Stimulated activated naive CD8-positive, alpha-beta T cell treated with anti-CD3 and anti-CD28 coated beads, Interleukin-15, Interleukin-2, amounts not matched to agents 100 ng/mL and 50 ng/mL, for 24 hours (primary cell): ENCODE measurements at regions not wholly inside any gene's neighbourhood (a gene's known extent, or its start where the extent isn't known, plus 50 kb on each side); places are given as distances from the start of the nearest gene placed in this dataset.

Experiments used
- H3K27ac Mint-ChIP-seq: one replicate; pipeline ENCODE4 v1.8.0; 2021; ENCODE audit warnings: mild to moderate bottlenecking, mixed read lengths
- H3K27me3 Mint-ChIP-seq: one replicate; pipeline ENCODE4 v1.8.0; 2021; ENCODE audit warnings: mixed read lengths
- H3K36me3 Mint-ChIP-seq: one replicate; pipeline ENCODE4 v1.8.0; 2021; ENCODE audit warnings: low read depth, mixed read lengths
- H3K4me1 Mint-ChIP-seq: one replicate; pipeline ENCODE4 v1.8.0; 2021; ENCODE audit warnings: low read depth, mixed read lengths
- H3K4me3 Mint-ChIP-seq: one replicate; pipeline ENCODE4 v1.8.0; 2021; ENCODE audit warnings: mild to moderate bottlenecking, mixed read lengths
- H3K9me3 Mint-ChIP-seq: one replicate; pipeline ENCODE4 v1.8.0; 2021; ENCODE audit warnings: mixed read lengths

GRCh38 chr10:14413523-14413922 is 82.8 kb upstream of the FRMD4A start:
- peaks cover 20% of the 10 kb centered on the region for H3K9me3 Mint-ChIP-seq
- peaks cover 26% of the 10 kb centered on the region for H3K4me1 Mint-ChIP-seq
- H3K27ac Mint-ChIP-seq, result no peak overlapping the region
- peaks cover 51% of the 10 kb centered on the region for H3K27me3 Mint-ChIP-seq
- no peak overlapping the region for H3K4me3 Mint-ChIP-seq
- H3K36me3 Mint-ChIP-seq, result peaks cover 5% of the 10 kb centered on the region

- H3K36me3 Mint-ChIP-seq, result peaks cover 5% of the 10 kb centered on the region
- no peak overlapping the region for H3K4me3 Mint-ChIP-seq
- peaks cover 20% of the 10 kb centered on the region for H3K9me3 Mint-ChIP-seq
- H3K27me3 Mint-ChIP-seq, result peaks cover 50% of the 10 kb centered on the region
- peaks cover 33% of the 10 kb centered on the region for H3K4me1 Mint-ChIP-seq
- H3K27ac Mint-ChIP-seq, result no peak overlapping the region
These were observed 81.9 kb upstream of the FRMD4A start for GRCh38 chr10:14412624-14413023.

- H3K4me3 Mint-ChIP-seq, result peak overlapping the region; percentile 42
- H3K27me3 Mint-ChIP-seq, result peaks cover 59% of the 10 kb centered on the region
These were observed 79.2 kb upstream of the FRMD4A start for GRCh38 chr10:14409856-14410458.

GRCh38 chr10:14409247-14409646 is 78.5 kb upstream of the FRMD4A start:
- H3K4me3 Mint-ChIP-seq, result peak overlapping the region; percentile 33
- peak overlapping the region; percentile 88 for H3K27ac Mint-ChIP-seq
- peaks cover 5% of the 10 kb centered on the region for H3K36me3 Mint-ChIP-seq
- peaks cover 20% of the 10 kb centered on the region for H3K9me3 Mint-ChIP-seq
- H3K27me3 Mint-ChIP-seq, result peaks cover 65% of the 10 kb centered on the region
- peaks cover 33% of the 10 kb centered on the region for H3K4me1 Mint-ChIP-seq

More at GRCh38 chr10:14409856-14410458, 79.2 kb upstream of the FRMD4A start:
- H3K36me3 Mint-ChIP-seq, result peaks cover 5% of the 10 kb centered on the region
- peaks cover 33% of the 10 kb centered on the region for H3K4me1 Mint-ChIP-seq
- H3K27ac Mint-ChIP-seq, result peak overlapping the region; percentile 88
- H3K9me3 Mint-ChIP-seq, result peaks cover 20% of the 10 kb centered on the region

- H3K4me1 Mint-ChIP-seq, result peaks cover 33% of the 10 kb centered on the region
- peaks cover 5% of the 10 kb centered on the region for H3K36me3 Mint-ChIP-seq
- H3K4me3 Mint-ChIP-seq, result no peak overlapping the region
- peaks cover 61% of the 10 kb centered on the region for H3K27me3 Mint-ChIP-seq
- H3K27ac Mint-ChIP-seq, result no peak overlapping the region
- peaks cover 20% of the 10 kb centered on the region for H3K9me3 Mint-ChIP-seq
These were observed 77.4 kb upstream of the FRMD4A start for GRCh38 chr10:14408139-14408538.

GRCh38 chr10:14407567-14407966 is 76.8 kb upstream of the FRMD4A start:
- Mint-ChIP-seq H3K9me3 (peaks cover 20% of the 10 kb centered on the region), H3K36me3 (peaks cover 5% of the 10 kb centered on the region), H3K4me1 (peaks cover 33% of the 10 kb centered on the region), H3K27me3 (peaks cover 63% of the 10 kb centered on the region), H3K4me3 (no peak overlapping the region), H3K27ac (no peak overlapping the region)

GRCh38 chr10:14405076-14406065 is 74.6 kb upstream of the FRMD4A start:
- Mint-ChIP-seq H3K36me3 (peaks cover 5% of the 10 kb centered on the region), H3K4me1 (peaks cover 25% of the 10 kb centered on the region), H3K4me3 (no peak overlapping the region), H3K27ac (no peak overlapping the region), H3K27me3 (peaks cover 74% of the 10 kb centered on the region), H3K9me3 (peaks cover 10% of the 10 kb centered on the region)

- no peak overlapping the region for H3K4me3 Mint-ChIP-seq
- peaks cover 74% of the 10 kb centered on the region for H3K27me3 Mint-ChIP-seq
- no peaks in the 10 kb centered on the region for H3K36me3 Mint-ChIP-seq
- no peaks in the 10 kb centered on the region for H3K9me3 Mint-ChIP-seq
- no peak overlapping the region for H3K27ac Mint-ChIP-seq
- H3K4me1 Mint-ChIP-seq, result peaks cover 12% of the 10 kb centered on the region
These were observed 73.3 kb upstream of the FRMD4A start for GRCh38 chr10:14403881-14404623.

- Mint-ChIP-seq H3K36me3 (no peaks in the 10 kb centered on the region), H3K9me3 (no peaks in the 10 kb centered on the region), H3K4me1 (peaks cover 5% of the 10 kb centered on the region), H3K4me3 (no peak overlapping the region), H3K27ac (no peak overlapping the region), H3K27me3 (peaks cover 78% of the 10 kb centered on the region)
These were observed 72.6 kb upstream of the FRMD4A start for GRCh38 chr10:14403359-14403758.

GRCh38 chr10:14399641-14400040 is 68.9 kb upstream of the FRMD4A start:
- no peaks in the 10 kb centered on the region for H3K4me1 Mint-ChIP-seq
- no peaks in the 10 kb centered on the region for H3K9me3 Mint-ChIP-seq
- H3K4me3 Mint-ChIP-seq, result no peak overlapping the region
- peaks cover 43% of the 10 kb centered on the region for H3K27me3 Mint-ChIP-seq
- H3K36me3 Mint-ChIP-seq, result no peaks in the 10 kb centered on the region
- H3K27ac Mint-ChIP-seq, result no peak overlapping the region

GRCh38 chr10:14397066-14397465 is 66.3 kb upstream of the FRMD4A start:
- peaks cover 3% of the 10 kb centered on the region for H3K4me1 Mint-ChIP-seq
- peaks cover 7% of the 10 kb centered on the region for H3K9me3 Mint-ChIP-seq
- H3K4me3 Mint-ChIP-seq, result no peak overlapping the region
- no peaks in the 10 kb centered on the region for H3K36me3 Mint-ChIP-seq
- no peak overlapping the region for H3K27ac Mint-ChIP-seq
- H3K27me3 Mint-ChIP-seq, result peaks cover 34% of the 10 kb centered on the region

GRCh38 chr10:14396411-14397048 is 65.8 kb upstream of the FRMD4A start:
- Mint-ChIP-seq H3K4me1 (peaks cover 3% of the 10 kb centered on the region), H3K36me3 (no peaks in the 10 kb centered on the region), H3K27ac (no peak overlapping the region), H3K9me3 (peaks cover 7% of the 10 kb centered on the region), H3K4me3 (no peak overlapping the region), H3K27me3 (peaks cover 30% of the 10 kb centered on the region)

- Mint-ChIP-seq H3K27ac (no peak overlapping the region), H3K9me3 (peaks cover 13% of the 10 kb centered on the region), H3K36me3 (peaks cover 5% of the 10 kb centered on the region), H3K4me1 (peaks cover 27% of the 10 kb centered on the region), H3K4me3 (no peak overlapping the region), H3K27me3 (peaks cover 16% of the 10 kb centered on the region)
These were observed 63.5 kb upstream of the FRMD4A start for GRCh38 chr10:14394179-14394578.

GRCh38 chr10:14391342-14391741 is 60.6 kb upstream of the FRMD4A start:
- Mint-ChIP-seq H3K27ac (no peak overlapping the region), H3K27me3 (peaks cover 18% of the 10 kb centered on the region), H3K36me3 (peaks cover 5% of the 10 kb centered on the region), H3K4me3 (no peak overlapping the region), H3K4me1 (peaks cover 37% of the 10 kb centered on the region), H3K9me3 (peaks cover 13% of the 10 kb centered on the region)
